CD4-positive, CD25-positive, alpha-beta regulatory T cell (primary cell): ENCODE measurements at regions not wholly inside any gene's neighbourhood (a gene's known extent, or its start where the extent isn't known, plus 50 kb on each side); places are given as distances from the start of the nearest gene placed in this dataset.
A peak's percentile ranks its signal among the peaks of the same experiment; 100 is the strongest.

ENCODE experiments used
- ATAC-seq, 2 donors: fragments of 150-1000 bp; cut with Tn5 transposase; one replicate each; pipeline ENCODE4 v1.10.0; 2021; ENCODE audit warnings: low read depth in 2 of 2, moderate number of reproducible peaks in 2 of 2, moderate library complexity in 1 of 2
- DNase-seq, 3 donors: peaks; one replicate each; pipeline versions ENCODE4 v3.0.0 to v3.0.0-alpha.2; 2012 to 2022; ENCODE audit warnings: mixed read lengths in 1 of 3
- H3K27ac ChIP-seq: one replicate; pipeline ENCODE4 v1.7.0; 2013; ENCODE audit warnings: mild to moderate bottlenecking, low read length; ENCODE audit not compliant: insufficient read depth, poor library complexity, severe bottlenecking
- H3K27me3 ChIP-seq: one replicate; pipeline ENCODE4 v1.7.0; 2013; ENCODE audit warnings: low read length; ENCODE audit not compliant: control insufficient read depth, insufficient read depth
- H3K36me3 ChIP-seq: one replicate; pipeline ENCODE4 v1.7.0; 2013; ENCODE audit warnings: mild to moderate bottlenecking, low read length, moderate library complexity; ENCODE audit not compliant: control insufficient read depth, insufficient read depth
- H3K4me1 ChIP-seq: 2 replicates; pipeline ENCODE4 v1.7.0; 2013; ENCODE audit warnings: mild to moderate bottlenecking, low read length; ENCODE audit not compliant: insufficient read depth, control insufficient read depth, poor library complexity, severe bottlenecking
- H3K4me3 ChIP-seq: one replicate; pipeline ENCODE4 v1.7.0; 2013; ENCODE audit warnings: low read depth, mild to moderate bottlenecking, low read length, moderate library complexity
- H3K9me3 ChIP-seq, 2 experiments: 1 replicate in 1 of 2; 2 replicates in 1 of 2; pipeline ENCODE4 v1.7.0; 2013; ENCODE audit warnings: low read length in 2 of 2, mild to moderate bottlenecking in 1 of 2, moderate library complexity in 1 of 2; ENCODE audit not compliant: control insufficient read depth in 2 of 2
- H3K27ac Mint-ChIP-seq, 3 donors: one replicate each; pipeline ENCODE4 v1.8.0; 2020 to 2022; ENCODE audit warnings: mild to moderate bottlenecking in 3 of 3, mixed read lengths in 3 of 3, moderate library complexity in 2 of 3
- H3K27me3 Mint-ChIP-seq: one replicate; pipeline ENCODE4 v1.8.0; 2022; ENCODE audit warnings: mild to moderate bottlenecking, mixed read lengths
- H3K36me3 Mint-ChIP-seq: one replicate; pipeline ENCODE4 v1.8.0; 2020; ENCODE audit warnings: mixed read lengths
- H3K4me1 Mint-ChIP-seq, 4 donors: one replicate each; pipeline ENCODE4 v1.8.0; 2020 to 2022; ENCODE audit warnings: mixed read lengths in 4 of 4, mild to moderate bottlenecking in 1 of 4
- H3K4me3 Mint-ChIP-seq, 4 donors: one replicate each; pipeline ENCODE4 v1.8.0; 2020 to 2022; ENCODE audit warnings: mild to moderate bottlenecking in 4 of 4, mixed read lengths in 4 of 4, moderate library complexity in 3 of 4
- H3K9me3 Mint-ChIP-seq, 7 donors: one replicate each; pipeline ENCODE4 v1.8.0; 2020 to 2022; ENCODE audit warnings: mixed read lengths in 7 of 7, mild to moderate bottlenecking in 3 of 7, moderate library complexity in 2 of 7

DNA sequence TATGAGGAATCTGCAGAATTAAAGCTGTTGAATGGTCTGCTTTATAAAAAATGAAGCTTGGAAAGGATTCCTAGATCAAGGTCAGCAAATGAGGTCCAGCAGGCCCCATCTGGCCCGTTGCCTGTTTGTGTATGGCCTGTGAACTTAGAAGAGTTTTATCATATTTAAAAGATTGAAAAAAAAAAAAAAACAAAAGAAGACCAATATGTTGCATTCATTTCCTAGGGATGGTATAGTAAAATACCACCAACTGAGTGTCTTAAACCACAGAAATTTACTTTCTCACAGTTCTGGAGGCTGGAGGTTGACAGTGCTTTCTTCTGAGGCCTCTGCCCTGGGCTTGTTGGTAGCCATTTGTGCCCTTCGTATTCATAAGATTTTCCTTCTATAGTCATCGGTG is 109.2 kb downstream of the PPP1R3A start:
- H3K9me3 Mint-ChIP-seq = peaks cover 0 to 6% (median 0%) of the 10 kb centered on the region in 7 donors
- H3K4me1 ChIP-seq = no peaks in the 10 kb centered on the region
- no peaks in the 10 kb centered on the region for H3K9me3 ChIP-seq
- no peak overlapping the region for H3K27ac Mint-ChIP-seq
- H3K4me3 ChIP-seq = no peak overlapping the region
- no peaks in the 10 kb centered on the region for H3K36me3 Mint-ChIP-seq
- H3K27ac ChIP-seq = no peak overlapping the region
- no peaks in the 10 kb centered on the region for H3K4me1 Mint-ChIP-seq
- H3K36me3 ChIP-seq = no peaks in the 10 kb centered on the region
- H3K4me3 Mint-ChIP-seq = no peak overlapping the region
- H3K27me3 ChIP-seq = no peaks in the 10 kb centered on the region
- H3K27me3 Mint-ChIP-seq = no peaks in the 10 kb centered on the region
- DNase-seq (no peak), ATAC-seq (no peak)

DNA sequence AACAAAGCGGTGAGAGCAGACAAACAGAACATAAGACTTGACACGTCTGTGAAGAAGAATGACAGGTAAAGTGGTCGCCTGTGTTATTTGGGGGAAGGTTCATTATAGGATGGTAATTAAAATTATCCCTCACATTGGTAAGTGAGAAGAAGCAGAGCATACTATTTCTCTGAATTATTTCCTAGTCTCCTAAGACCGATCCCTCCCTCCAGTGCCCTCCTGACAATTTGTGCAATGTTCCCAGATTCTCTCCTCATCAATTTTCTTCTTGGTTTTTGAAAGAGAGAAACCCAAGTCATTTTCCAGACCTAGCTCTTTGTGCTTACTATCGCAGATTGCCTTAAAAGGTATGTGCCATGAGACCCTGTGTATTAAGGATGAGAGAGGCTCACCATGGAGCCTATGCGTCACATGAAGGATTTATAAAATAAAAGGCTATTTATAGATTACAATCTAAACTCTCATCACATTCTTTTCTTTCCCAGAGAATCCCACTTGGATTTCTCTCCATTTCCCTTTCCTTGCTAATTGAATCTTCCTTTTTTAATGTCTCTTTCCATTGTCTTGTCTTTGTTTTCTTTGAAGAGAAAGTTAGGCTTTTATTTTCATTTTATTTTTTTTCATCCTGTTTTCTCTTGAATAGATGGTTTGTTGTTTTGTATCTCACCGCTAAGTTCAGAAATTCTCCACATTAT is 112.0 kb downstream of the PPP1R3A start:
- no peaks in the 10 kb centered on the region for H3K9me3 ChIP-seq
- ATAC-seq (no peak), DNase-seq (no peak)
- no peaks in the 10 kb centered on the region for H3K36me3 ChIP-seq
- Mint-ChIP-seq H3K9me3 (peaks cover 0 to 10% (median 0%) of the 10 kb centered on the region in 7 donors), H3K27ac (peak overlapping the region in 1 of 3 donors; percentile 66), H3K4me3 (no peak overlapping the region), H3K27me3 (no peaks in the 10 kb centered on the region), H3K4me1 (no peaks in the 10 kb centered on the region), H3K36me3 (no peaks in the 10 kb centered on the region)
- no peak overlapping the region for H3K4me3 ChIP-seq
- H3K4me1 ChIP-seq = no peaks in the 10 kb centered on the region
- no peak overlapping the region for H3K27ac ChIP-seq
- H3K27me3 ChIP-seq = no peaks in the 10 kb centered on the region

DNA sequence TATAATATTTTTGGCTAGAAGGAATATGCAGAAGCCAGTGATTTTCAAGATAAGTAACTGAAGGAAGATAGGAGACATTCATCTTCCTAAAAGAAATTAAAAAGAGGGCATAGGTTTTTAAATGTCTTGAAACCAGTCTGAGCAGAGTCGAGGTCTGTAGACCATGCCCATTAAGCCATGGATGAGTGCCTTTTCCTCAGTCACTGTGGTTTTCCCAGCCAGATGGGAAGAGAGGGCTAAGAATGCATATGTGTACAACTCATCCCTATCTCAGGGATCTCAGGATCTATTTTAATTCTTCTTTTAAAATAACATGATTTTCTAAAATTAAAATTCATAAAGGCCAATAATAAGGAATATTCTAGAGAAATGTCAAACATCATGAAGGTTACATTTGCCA is 112.8 kb downstream of the PPP1R3A start:
- Histone ChIP-seq H3K4me1 (no peaks in the 10 kb centered on the region), H3K27ac (no peak overlapping the region), H3K36me3 (no peaks in the 10 kb centered on the region), H3K4me3 (no peak overlapping the region), H3K9me3 (no peaks in the 10 kb centered on the region), H3K27me3 (no peaks in the 10 kb centered on the region)
- no peak for DNase-seq
- Mint-ChIP-seq H3K27ac (no peak overlapping the region), H3K4me1 (no peaks in the 10 kb centered on the region), H3K36me3 (no peaks in the 10 kb centered on the region), H3K4me3 (no peak overlapping the region), H3K9me3 (peaks cover 0 to 10% (median 0%) of the 10 kb centered on the region in 7 donors), H3K27me3 (no peaks in the 10 kb centered on the region)
- ATAC-seq = no peak

DNA sequence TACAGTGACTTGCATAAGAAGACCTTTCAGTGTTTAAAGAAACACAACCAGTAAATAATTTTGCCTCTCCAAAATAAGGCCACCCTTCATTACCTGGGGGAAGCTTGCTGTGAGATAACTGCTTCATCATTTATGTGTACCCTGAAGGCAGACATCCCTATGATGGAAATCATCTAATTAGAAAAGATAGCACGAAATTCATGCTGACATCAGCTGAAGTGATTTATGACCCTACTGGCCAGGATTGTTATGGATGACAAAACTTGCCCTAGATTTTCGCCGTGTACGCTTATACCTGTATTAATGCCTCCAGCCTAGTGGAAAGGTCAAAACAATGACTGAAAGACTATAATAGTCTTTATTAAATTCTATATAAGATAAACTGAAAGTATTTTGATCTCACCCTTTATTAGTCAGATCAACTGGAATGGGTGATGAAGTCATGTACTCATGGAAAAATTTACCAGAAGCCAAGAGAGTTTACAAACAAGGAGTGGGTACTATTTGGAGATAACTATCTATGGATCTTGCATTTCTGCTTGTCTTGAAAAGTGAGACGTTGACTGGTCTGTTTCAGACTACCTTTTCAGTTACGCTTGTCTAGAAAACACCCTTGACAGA is 114.2 kb downstream of the PPP1R3A start:
- no peak overlapping the region for H3K27ac Mint-ChIP-seq
- no peak overlapping the region for H3K4me3 Mint-ChIP-seq

DNA sequence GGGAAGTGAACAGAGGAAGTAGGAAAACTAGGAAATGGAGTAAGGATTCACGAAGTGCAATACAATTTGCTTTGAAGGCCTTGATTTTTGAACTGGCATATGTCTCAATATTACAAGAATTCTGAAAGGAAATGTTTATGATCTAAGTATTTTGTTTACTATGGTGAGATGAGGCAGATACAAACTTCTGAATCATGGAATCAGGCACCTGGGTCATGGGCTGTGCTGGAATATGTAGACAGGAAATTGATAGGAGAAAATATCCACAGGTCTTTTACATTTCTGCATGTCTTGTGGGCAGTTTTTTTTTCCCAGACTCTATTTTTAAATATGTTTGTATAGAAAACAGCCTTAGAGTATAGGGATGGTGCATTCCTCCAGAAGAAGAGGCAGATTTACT is 117.1 kb downstream of the PPP1R3A start:
- Histone ChIP-seq H3K9me3 (no peaks in the 10 kb centered on the region), H3K27me3 (no peaks in the 10 kb centered on the region), H3K4me1 (no peaks in the 10 kb centered on the region), H3K36me3 (no peaks in the 10 kb centered on the region), H3K4me3 (no peak overlapping the region), H3K27ac (no peak overlapping the region)
- Mint-ChIP-seq H3K4me1 (no peaks in the 10 kb centered on the region), H3K36me3 (no peaks in the 10 kb centered on the region), H3K4me3 (no peak overlapping the region), H3K9me3 (peaks cover 0 to 8% (median 5%) of the 10 kb centered on the region in 7 donors), H3K27me3 (no peaks in the 10 kb centered on the region), H3K27ac (no peak overlapping the region)
- no peak for DNase-seq
- ATAC-seq = no peak

More for the DNA sequence above, 114.2 kb downstream of the PPP1R3A start:
- Histone ChIP-seq H3K4me3 (no peak overlapping the region), H3K36me3 (no peaks in the 10 kb centered on the region), H3K4me1 (no peaks in the 10 kb centered on the region), H3K27ac (no peak overlapping the region), H3K9me3 (no peaks in the 10 kb centered on the region), H3K27me3 (no peaks in the 10 kb centered on the region)
- Mint-ChIP-seq H3K36me3 (no peaks in the 10 kb centered on the region), H3K9me3 (peaks cover 0 to 8% (median 0%) of the 10 kb centered on the region in 7 donors), H3K4me1 (no peaks in the 10 kb centered on the region), H3K27me3 (no peaks in the 10 kb centered on the region)
- ATAC-seq = no peak
- DNase-seq = no peak

DNA sequence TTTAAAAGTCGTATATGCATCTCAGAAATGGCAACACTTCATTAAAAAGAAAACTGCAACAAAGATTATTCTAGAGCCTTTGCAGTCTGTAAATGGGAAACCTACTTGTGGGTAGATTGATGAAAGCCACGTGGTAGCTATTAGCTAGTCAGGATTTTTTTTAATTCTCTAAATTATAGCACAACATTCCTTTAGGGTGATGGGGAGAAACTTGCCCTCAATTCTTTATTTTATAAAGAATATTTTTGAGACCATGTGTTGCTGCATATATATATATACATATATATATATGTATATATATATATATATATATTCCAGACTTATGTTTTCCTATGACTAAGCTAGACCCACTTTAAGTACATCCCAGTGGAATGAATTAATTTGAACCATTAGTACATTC is 118.0 kb downstream of the PPP1R3A start:
- ATAC-seq (no peak), DNase-seq (no peak)
- no peak overlapping the region for H3K27ac Mint-ChIP-seq
- H3K9me3 Mint-ChIP-seq = peaks cover 0 to 8% (median 3%) of the 10 kb centered on the region in 7 donors
- no peaks in the 10 kb centered on the region for H3K27me3 Mint-ChIP-seq
- Histone ChIP-seq H3K9me3 (no peaks in the 10 kb centered on the region), H3K36me3 (no peaks in the 10 kb centered on the region), H3K27me3 (no peaks in the 10 kb centered on the region), H3K27ac (no peak overlapping the region), H3K4me3 (no peak overlapping the region), H3K4me1 (no peaks in the 10 kb centered on the region)
- H3K36me3 Mint-ChIP-seq = no peaks in the 10 kb centered on the region
- no peaks in the 10 kb centered on the region for H3K4me1 Mint-ChIP-seq
- H3K4me3 Mint-ChIP-seq = no peak overlapping the region

DNA sequence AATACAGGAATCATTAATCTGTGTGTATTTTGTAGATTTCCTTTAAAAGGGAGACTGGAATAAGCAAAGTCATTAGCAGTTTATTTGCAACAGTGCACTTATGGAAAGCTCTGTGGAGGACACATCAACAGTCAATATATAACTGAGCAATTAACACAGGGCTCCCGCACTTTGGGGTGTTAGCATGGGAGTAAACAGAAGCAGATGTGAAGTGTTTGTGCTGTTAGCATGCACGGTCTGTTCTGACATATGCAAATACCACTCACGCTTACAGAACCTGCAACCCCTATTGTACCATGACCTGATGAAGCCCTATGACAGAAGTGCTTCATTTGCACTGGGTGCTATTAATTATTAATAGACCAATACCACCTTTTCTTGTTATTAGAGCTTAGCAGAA is 118.9 kb downstream of the PPP1R3A start:
- H3K4me3 ChIP-seq = no peak overlapping the region
- H3K4me1 Mint-ChIP-seq = no peaks in the 10 kb centered on the region
- no peaks in the 10 kb centered on the region for H3K9me3 ChIP-seq
- no peaks in the 10 kb centered on the region for H3K27me3 ChIP-seq
- H3K27ac ChIP-seq = no peak overlapping the region
- no peak for ATAC-seq
- H3K4me3 Mint-ChIP-seq = no peak overlapping the region
- H3K27ac Mint-ChIP-seq = no peak overlapping the region
- no peak for DNase-seq
- H3K27me3 Mint-ChIP-seq = no peaks in the 10 kb centered on the region
- no peaks in the 10 kb centered on the region for H3K4me1 ChIP-seq
- H3K36me3 Mint-ChIP-seq = no peaks in the 10 kb centered on the region
- no peaks in the 10 kb centered on the region for H3K36me3 ChIP-seq
- peaks cover 0 to 11% (median 3%) of the 10 kb centered on the region in 7 donors for H3K9me3 Mint-ChIP-seq

DNA sequence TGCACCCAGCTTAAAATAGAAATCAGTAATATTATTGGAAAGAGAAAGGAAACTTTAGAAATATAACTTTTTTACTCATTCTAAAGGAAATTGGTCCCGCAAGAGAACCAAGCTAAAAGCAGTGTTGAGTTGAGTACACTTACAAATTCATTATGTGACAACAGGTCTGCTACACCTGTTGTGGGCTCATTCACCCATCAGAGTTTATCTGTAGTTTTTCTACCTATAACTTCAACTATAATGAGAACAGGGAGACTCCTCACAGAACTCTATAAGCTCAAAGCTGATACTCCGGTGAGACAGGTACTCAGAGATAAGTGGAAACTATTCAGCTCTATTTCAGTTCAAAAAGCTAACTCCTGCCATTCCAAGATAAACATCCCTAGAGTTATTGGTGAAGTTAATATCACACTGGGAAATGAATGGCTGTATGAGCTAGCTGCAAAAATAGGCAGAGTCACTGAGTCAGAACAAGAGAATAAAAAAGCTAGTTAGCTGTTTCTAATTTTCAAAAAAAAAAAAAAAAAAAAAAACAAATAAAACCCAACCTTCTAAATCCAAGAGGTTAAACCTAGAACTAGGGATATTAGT is 121.3 kb downstream of the PPP1R3A start:
- Histone ChIP-seq H3K27ac (no peak overlapping the region), H3K27me3 (no peaks in the 10 kb centered on the region), H3K4me1 (no peaks in the 10 kb centered on the region), H3K9me3 (no peaks in the 10 kb centered on the region), H3K4me3 (no peak overlapping the region), H3K36me3 (no peaks in the 10 kb centered on the region)
- H3K27me3 Mint-ChIP-seq = no peaks in the 10 kb centered on the region
- H3K4me3 Mint-ChIP-seq = no peak overlapping the region
- no peaks in the 10 kb centered on the region for H3K36me3 Mint-ChIP-seq
- no peak overlapping the region for H3K27ac Mint-ChIP-seq
- H3K9me3 Mint-ChIP-seq = peaks cover 0 to 18% (median 5%) of the 10 kb centered on the region in 7 donors
- no peaks in the 10 kb centered on the region for H3K4me1 Mint-ChIP-seq
- no peak for DNase-seq
- no peak for ATAC-seq
